ENCODE measurements at regions not wholly inside any gene's neighbourhood (a gene's known extent, or its start where the extent isn't known, plus 50 kb on each side); places are given as distances from the start of the nearest gene placed in this dataset.

DNA sequence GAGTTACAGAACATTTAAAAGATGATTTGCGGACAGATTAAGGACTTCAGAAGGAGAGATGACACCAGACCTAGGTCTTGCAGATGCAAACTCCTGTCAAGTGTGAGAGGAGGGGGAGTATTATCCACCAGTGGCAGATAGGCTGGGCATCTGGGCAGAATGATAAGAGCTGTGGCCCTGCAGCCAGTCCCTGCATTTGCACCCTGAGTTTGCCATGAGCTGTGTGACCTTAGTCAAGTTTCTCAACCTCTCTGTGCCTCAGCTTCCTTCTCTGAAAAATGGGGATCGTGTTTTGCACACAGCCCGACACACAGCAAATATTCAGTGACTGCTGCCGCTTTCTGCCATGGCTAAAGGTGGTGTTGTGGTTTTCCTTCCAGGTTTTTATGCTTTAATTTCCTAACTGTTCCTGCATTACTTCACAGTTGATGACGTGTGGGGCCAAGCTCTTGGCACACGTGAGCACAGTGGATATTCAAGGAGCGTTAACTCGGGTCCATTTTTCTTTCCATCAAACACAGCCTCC lies 516.2 kb downstream of the CDH26 start:
- TF ChIP-seq, protein P1, sequence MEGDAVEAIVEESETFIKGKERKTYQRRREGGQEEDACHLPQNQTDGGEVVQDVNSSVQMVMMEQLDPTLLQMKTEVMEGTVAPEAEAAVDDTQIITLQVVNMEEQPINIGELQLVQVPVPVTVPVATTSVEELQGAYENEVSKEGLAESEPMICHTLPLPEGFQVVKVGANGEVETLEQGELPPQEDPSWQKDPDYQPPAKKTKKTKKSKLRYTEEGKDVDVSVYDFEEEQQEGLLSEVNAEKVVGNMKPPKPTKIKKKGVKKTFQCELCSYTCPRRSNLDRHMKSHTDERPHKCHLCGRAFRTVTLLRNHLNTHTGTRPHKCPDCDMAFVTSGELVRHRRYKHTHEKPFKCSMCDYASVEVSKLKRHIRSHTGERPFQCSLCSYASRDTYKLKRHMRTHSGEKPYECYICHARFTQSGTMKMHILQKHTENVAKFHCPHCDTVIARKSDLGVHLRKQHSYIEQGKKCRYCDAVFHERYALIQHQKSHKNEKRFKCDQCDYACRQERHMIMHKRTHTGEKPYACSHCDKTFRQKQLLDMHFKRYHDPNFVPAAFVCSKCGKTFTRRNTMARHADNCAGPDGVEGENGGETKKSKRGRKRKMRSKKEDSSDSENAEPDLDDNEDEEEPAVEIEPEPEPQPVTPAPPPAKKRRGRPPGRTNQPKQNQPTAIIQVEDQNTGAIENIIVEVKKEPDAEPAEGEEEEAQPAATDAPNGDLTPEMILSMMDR (conservative IDR thresholded peaks at IDR 0.05; ENCODE audit: low read length) = no peak
- DNase-seq (ENCODE audit: low read depth) = no peak
- H3K4me3 ChIP-seq (ENCODE audit: low read length) = no peak overlapping the region

DNA sequence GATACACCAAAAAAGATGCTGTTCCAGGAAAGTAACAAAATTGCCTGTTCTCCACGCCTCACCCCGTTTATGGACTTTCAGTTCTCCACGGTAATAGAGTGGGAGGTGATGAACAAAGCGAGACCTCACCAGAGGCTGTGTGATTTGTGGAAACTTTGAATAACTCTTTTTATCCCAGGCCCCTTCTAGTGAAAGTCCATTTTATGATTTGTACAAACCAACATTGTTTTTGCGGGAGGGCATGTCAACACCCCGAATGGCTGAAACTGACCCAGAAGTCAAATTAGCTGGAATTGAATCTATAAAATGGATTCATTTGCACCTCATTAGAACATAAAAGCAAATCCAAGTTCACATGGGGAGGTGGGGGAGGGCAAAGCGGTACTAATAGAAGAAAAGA lies 517.8 kb downstream of the CDH26 start:
- H3K4me3 ChIP-seq (ENCODE audit: low read length) = no peak overlapping the region
- TF ChIP-seq, protein P1 (conservative IDR thresholded peaks at IDR 0.05; ENCODE audit: low read length) = no peak
- no peak for DNase-seq (ENCODE audit: low read depth)

DNA sequence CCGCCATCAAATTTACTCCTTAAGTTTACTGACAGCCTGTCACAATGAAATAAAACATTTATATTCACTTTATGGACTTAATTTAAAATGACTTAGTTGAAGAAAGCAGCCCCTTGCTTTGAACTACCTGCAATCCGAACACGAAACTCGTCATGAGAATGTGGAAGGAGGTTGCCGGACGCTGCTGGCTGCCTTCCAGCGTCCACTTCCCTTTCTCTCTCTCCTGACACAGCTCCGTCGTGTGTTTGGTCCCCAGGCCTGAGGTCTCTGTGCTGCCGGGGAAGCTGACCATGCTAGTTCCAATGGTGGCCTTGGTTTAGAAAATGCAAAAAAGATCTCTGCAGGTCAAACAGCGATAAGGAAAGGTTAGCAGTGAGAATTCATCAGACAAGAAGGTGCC lies 519.7 kb downstream of the CDH26 start:
- no peak overlapping the region for H3K4me3 ChIP-seq (ENCODE audit: low read length)
- TF ChIP-seq, protein P1 (conservative IDR thresholded peaks at IDR 0.05; ENCODE audit: low read length) = no peak
- DNase-seq (ENCODE audit: low read depth) = no peak

DNA sequence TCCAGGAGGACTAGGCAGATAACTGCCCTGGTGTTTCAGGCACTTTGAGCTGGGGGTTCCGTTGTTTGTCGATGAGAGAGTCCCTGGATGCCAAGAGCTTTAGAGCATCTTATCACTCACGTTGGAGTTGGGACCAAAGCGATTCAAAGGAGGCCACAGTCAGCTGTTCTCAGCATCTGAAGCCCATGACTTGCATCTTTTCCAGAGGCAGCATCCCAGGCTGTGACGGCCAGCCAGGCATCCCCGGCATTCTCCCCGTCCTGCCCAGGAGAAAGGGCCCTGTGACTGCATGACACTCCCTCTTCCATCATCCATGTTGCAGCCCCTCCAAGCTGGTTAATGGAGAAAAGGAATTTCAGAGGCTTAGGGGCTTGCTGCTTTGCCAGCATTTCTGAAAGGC lies 520.3 kb downstream of the CDH26 start:
- TF ChIP-seq, protein P1 (conservative IDR thresholded peaks at IDR 0.05; ENCODE audit: low read length) = no peak
- no peak overlapping the region for H3K4me3 ChIP-seq (ENCODE audit: low read length)
- no peak for DNase-seq (ENCODE audit: low read depth)

DNA sequence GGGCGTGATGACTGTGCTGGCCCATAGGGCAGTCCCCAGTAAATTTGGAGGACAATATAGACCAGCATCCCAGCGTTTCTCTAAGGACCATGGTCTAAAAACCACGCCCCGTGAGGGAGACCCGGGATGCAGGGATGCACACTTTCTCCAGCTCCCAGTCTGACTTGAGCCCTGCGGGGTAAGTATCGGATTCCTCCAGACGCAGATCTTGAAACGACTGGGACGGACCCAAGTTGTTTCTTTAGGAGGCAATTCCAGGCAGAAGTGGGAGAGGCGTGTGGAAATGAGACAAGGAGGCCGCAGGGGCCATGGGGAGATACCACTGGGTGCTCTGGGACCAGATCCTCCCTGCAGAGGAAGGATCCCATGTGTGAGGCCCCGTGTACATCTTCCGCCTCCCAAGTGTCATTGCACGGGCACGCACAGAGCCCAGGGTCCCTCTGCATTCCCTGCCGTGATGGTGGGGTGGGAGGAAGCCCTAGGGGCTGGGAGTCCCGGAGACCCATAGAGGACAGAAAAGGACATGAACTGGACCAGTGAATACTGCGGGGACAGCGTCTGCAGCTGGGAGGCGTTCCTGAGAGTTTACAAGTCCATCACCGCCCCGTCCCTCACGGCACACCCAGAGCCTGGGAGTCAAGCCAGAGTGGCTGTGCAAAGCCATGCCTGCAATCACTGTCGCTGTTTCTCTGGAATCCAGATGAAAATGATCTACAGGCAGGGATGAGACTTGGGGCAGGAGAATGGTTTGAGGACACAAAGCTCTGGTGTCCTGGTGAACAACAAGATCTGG lies 522.9 kb downstream of the CDH26 start:
- TF ChIP-seq, protein P1 (conservative IDR thresholded peaks at IDR 0.05; ENCODE audit: low read length) = no peak
- no peak for DNase-seq (ENCODE audit: low read depth)
- no peak overlapping the region for H3K4me3 ChIP-seq (ENCODE audit: low read length)

DNA sequence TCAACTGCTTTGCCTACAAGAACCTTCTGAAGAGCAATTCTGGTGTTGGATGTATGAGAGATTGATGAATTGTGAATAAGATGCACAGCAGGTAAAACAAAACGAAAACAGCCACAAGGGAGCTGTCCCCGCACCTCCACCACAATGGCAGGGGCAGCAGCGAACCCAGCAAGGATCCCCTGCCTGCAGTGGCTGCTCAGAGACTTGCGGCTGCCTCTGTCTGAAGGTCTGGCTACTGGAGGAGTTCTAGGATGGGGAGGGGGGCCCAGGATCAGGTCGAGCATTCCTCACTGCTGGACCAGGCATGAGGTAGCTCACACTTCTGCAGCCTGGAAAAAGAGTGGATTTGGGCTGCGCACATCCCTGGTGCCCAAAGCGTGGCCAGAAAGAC lies 523.5 kb downstream of the CDH26 start:
- DNase-seq (ENCODE audit: low read depth) = no peak
- H3K4me3 ChIP-seq (ENCODE audit: low read length) = no peak overlapping the region
- TF ChIP-seq, protein P1 (conservative IDR thresholded peaks at IDR 0.05; ENCODE audit: low read length) = no peak

Data from AG10803 (cell line).